Panc1 (cell line): ENCODE measurements at regions not wholly inside any gene's neighbourhood (a gene's known extent, or its start where the extent isn't known, plus 50 kb on each side); places are given as distances from the start of the nearest gene placed in this dataset.

ENCODE experiments used
- POLR2AphosphoS5 ChIP-seq: IDR thresholded peaks from 2 replicates; pipeline ENCODE4 v1.6.1; 2012; ENCODE audit warnings: mild to moderate bottlenecking, low read depth, low read length, moderate library complexity
- TCF7L2 ChIP-seq: IDR thresholded peaks from 2 replicates; pipeline ENCODE4 v1.6.1; 2011; ENCODE audit warnings: mild to moderate bottlenecking, low read depth, low read length, inconsistent platforms
- TF ChIP-seq, protein P1 (sequence below): fragments of 450-650 bp; IDR thresholded peaks from 2 replicates; pipeline ENCODE4 v1.5.1; 2017; ENCODE audit warnings: mild to moderate bottlenecking
- TF ChIP-seq, protein P2 (sequence below), 2 experiments: IDR thresholded peaks; 2 replicates each; pipeline ENCODE4 v1.6.1; 2011 to 2012; ENCODE audit warnings: low read depth in 2 of 2, control low read depth in 1 of 2, low read length in 1 of 2, mild to moderate bottlenecking in 1 of 2, moderate library complexity in 1 of 2; ENCODE audit not compliant: insufficient read depth in 1 of 2

DNA sequence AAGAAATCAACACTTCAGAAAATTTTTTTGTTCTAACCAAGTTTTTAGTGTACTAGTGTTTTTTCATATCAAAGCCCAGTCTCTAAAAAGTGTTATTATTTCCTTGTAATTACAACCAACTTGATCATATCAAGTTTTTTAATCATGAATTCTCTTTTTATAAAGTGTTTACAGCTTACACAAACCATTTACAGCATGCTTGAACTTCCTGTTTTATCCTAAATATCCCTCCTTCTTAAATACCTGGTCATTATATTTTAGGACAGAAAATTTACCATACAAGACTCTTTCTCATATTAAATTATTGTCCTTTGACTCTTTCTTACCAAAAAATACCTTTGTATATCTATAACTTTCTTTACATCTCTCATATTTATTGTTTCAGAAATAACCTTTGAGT, 89.4 kb upstream of the NPY2R start:
- TF ChIP-seq, protein P1, sequence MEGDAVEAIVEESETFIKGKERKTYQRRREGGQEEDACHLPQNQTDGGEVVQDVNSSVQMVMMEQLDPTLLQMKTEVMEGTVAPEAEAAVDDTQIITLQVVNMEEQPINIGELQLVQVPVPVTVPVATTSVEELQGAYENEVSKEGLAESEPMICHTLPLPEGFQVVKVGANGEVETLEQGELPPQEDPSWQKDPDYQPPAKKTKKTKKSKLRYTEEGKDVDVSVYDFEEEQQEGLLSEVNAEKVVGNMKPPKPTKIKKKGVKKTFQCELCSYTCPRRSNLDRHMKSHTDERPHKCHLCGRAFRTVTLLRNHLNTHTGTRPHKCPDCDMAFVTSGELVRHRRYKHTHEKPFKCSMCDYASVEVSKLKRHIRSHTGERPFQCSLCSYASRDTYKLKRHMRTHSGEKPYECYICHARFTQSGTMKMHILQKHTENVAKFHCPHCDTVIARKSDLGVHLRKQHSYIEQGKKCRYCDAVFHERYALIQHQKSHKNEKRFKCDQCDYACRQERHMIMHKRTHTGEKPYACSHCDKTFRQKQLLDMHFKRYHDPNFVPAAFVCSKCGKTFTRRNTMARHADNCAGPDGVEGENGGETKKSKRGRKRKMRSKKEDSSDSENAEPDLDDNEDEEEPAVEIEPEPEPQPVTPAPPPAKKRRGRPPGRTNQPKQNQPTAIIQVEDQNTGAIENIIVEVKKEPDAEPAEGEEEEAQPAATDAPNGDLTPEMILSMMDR = no peak
- no peak for TF ChIP-seq POLR2AphosphoS5
- no peak for TF ChIP-seq TCF7L2
- TF ChIP-seq, protein P2, sequence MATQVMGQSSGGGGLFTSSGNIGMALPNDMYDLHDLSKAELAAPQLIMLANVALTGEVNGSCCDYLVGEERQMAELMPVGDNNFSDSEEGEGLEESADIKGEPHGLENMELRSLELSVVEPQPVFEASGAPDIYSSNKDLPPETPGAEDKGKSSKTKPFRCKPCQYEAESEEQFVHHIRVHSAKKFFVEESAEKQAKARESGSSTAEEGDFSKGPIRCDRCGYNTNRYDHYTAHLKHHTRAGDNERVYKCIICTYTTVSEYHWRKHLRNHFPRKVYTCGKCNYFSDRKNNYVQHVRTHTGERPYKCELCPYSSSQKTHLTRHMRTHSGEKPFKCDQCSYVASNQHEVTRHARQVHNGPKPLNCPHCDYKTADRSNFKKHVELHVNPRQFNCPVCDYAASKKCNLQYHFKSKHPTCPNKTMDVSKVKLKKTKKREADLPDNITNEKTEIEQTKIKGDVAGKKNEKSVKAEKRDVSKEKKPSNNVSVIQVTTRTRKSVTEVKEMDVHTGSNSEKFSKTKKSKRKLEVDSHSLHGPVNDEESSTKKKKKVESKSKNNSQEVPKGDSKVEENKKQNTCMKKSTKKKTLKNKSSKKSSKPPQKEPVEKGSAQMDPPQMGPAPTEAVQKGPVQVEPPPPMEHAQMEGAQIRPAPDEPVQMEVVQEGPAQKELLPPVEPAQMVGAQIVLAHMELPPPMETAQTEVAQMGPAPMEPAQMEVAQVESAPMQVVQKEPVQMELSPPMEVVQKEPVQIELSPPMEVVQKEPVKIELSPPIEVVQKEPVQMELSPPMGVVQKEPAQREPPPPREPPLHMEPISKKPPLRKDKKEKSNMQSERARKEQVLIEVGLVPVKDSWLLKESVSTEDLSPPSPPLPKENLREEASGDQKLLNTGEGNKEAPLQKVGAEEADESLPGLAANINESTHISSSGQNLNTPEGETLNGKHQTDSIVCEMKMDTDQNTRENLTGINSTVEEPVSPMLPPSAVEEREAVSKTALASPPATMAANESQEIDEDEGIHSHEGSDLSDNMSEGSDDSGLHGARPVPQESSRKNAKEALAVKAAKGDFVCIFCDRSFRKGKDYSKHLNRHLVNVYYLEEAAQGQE (IDR thresholded peaks at IDR 0.05; ENCODE audit: insufficient read depth in 1 of 2, low read depth in 2 of 2, low read length in 1 of 2) = no peak
